Vagina (tissue), 2 donors: ENCODE measurements at regions not wholly inside any gene's neighbourhood (a gene's known extent, or its start where the extent isn't known, plus 50 kb on each side); places are given as distances from the start of the nearest gene placed in this dataset.
"Not testable (repeated sequence)": the region's sequence is repeated elsewhere in the genome, so short reads cannot be mapped to it uniquely, and the experiment has no call there.

Source experiments
- POLR2A ChIP-seq, 2 donors: fragments of 450-650 bp; IDR thresholded peaks; one replicate each; pipeline ENCODE4 v1.6.1; 2017; ENCODE audit warnings: antibody characterized with exemption in 2 of 2, mild to moderate bottlenecking in 2 of 2, moderate library complexity in 2 of 2
- POLR2AphosphoS5 ChIP-seq, 2 donors: sonication (generic); formaldehyde crosslinking; IDR thresholded peaks; one replicate each; pipeline ENCODE4 v1.9.0; 2017; ENCODE audit warnings: antibody characterized with exemption in 2 of 2, mild to moderate bottlenecking in 2 of 2, low read depth in 1 of 2; ENCODE audit not compliant: insufficient read depth in 1 of 2
- TF ChIP-seq, protein P1 (sequence below), 3 experiments: fragments of 450-650 bp in 2 of 3; fragments of 200-600 bp in 1 of 3; sonication (generic) in 1 of 3; IDR thresholded peaks; one replicate each; pipeline ENCODE4 v1.5.1; 2017 to 2019; ENCODE audit warnings: antibody characterized with exemption in 3 of 3, mild to moderate bottlenecking in 2 of 3, moderate library complexity in 2 of 3

DNA sequence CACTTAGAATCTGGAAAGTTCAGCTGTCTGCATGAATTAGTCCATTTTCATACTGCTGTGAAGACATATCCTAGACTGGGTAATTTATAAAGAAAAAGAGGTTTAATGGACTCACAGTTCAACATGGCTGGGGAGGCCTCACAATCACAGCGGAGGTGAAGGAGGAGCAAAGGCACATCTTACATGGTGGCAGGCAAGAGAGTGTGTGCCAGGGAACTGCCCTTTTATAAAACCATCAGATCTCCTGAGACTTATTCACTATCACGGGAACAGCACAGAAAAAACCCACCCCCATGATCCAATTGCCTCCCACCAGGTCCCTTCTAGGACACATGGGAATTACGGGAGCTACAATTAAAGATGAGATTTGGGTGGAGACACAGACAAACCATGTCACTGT lies 71.1 kb upstream of the ID2 start:
- TF ChIP-seq POLR2AphosphoS5 (IDR thresholded peaks at IDR 0.05; ENCODE audit: insufficient read depth in 1 of 2, low read depth in 1 of 2); POLR2A (IDR thresholded peaks at IDR 0.05): not testable (repeated sequence)
- TF ChIP-seq, protein P1, sequence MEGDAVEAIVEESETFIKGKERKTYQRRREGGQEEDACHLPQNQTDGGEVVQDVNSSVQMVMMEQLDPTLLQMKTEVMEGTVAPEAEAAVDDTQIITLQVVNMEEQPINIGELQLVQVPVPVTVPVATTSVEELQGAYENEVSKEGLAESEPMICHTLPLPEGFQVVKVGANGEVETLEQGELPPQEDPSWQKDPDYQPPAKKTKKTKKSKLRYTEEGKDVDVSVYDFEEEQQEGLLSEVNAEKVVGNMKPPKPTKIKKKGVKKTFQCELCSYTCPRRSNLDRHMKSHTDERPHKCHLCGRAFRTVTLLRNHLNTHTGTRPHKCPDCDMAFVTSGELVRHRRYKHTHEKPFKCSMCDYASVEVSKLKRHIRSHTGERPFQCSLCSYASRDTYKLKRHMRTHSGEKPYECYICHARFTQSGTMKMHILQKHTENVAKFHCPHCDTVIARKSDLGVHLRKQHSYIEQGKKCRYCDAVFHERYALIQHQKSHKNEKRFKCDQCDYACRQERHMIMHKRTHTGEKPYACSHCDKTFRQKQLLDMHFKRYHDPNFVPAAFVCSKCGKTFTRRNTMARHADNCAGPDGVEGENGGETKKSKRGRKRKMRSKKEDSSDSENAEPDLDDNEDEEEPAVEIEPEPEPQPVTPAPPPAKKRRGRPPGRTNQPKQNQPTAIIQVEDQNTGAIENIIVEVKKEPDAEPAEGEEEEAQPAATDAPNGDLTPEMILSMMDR (IDR thresholded peaks at IDR 0.05): not testable (repeated sequence)
